ENCODE measurements at regions not wholly inside any gene's neighbourhood (a gene's known extent, or its start where the extent isn't known, plus 50 kb on each side); places are given as distances from the start of the nearest gene placed in this dataset.

- no peak overlapping the region for H3K4me3 ChIP-seq
- H3K27me3 ChIP-seq, result no peaks in the 10 kb centered on the region
- H3K27ac ChIP-seq, result no peak overlapping the region
- no peaks in the 10 kb centered on the region for H3K9me3 ChIP-seq (ENCODE audit: low read depth)
- peaks cover 14% of the 10 kb centered on the region for H3K4me1 ChIP-seq (ENCODE audit: low read depth)
- no peaks in the 10 kb centered on the region for H3K36me3 ChIP-seq
- no peak for DNase-seq (ENCODE audit: low read depth in 1 of 2, low spot score in 1 of 2)
- TF ChIP-seq, protein P1, sequence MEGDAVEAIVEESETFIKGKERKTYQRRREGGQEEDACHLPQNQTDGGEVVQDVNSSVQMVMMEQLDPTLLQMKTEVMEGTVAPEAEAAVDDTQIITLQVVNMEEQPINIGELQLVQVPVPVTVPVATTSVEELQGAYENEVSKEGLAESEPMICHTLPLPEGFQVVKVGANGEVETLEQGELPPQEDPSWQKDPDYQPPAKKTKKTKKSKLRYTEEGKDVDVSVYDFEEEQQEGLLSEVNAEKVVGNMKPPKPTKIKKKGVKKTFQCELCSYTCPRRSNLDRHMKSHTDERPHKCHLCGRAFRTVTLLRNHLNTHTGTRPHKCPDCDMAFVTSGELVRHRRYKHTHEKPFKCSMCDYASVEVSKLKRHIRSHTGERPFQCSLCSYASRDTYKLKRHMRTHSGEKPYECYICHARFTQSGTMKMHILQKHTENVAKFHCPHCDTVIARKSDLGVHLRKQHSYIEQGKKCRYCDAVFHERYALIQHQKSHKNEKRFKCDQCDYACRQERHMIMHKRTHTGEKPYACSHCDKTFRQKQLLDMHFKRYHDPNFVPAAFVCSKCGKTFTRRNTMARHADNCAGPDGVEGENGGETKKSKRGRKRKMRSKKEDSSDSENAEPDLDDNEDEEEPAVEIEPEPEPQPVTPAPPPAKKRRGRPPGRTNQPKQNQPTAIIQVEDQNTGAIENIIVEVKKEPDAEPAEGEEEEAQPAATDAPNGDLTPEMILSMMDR (IDR thresholded peaks at IDR 0.05; ENCODE audit: low read depth, low read length), result no peak
Observed at GRCh38 chr5:171581781-171582180, 162.3 kb downstream of the FGF18 start.

DNA sequence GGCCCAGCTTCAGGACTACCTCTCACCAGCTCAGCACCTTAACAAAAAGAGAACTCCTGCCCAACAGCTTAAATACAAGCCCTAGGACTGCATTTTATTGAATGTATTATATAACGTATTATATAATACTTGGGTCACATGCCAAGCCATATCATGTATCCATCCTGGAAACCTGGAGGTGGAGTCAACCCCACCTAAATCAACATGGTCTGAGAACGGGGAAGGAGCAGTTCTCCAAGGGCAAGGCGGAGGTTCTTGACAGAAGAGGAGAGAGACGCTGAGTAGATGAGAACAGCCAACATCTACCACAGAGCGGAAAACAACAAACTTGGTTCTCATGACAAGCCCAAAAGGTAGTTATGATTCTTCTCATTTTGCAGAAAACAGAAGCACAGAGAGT lies 163.4 kb downstream of the FGF18 start:
- Histone ChIP-seq H3K27me3 (no peaks in the 10 kb centered on the region), H3K36me3 (no peaks in the 10 kb centered on the region), H3K4me3 (no peak overlapping the region), H3K4me1 (ENCODE audit: low read depth) (peaks cover 14% of the 10 kb centered on the region), H3K9me3 (ENCODE audit: low read depth) (no peaks in the 10 kb centered on the region), H3K27ac (no peak overlapping the region)
- TF ChIP-seq, protein P1 (IDR thresholded peaks at IDR 0.05; ENCODE audit: low read depth, low read length), result no peak
- DNase-seq (ENCODE audit: low read depth in 1 of 2, low spot score in 1 of 2), result no peak

DNA sequence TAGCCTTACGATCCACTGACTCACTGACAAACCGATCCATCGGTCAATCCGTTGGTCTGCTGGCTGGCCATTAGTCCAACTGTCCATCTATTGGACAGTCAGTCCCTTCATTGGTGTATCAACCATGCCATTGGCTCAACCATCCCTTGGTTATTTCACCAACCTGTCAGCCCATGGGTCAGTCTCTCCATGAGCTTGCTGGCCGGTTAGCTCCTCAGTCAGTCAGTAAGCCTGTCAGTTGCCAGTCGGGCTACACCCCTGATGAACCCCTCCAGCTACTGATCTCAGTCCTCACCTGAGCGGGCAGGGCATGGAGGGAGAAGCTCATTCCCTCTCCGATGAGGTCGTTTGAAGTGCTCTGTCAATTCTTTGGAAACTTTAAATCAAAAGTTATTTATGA lies 166.5 kb downstream of the FGF18 start:
- no peak overlapping the region for H3K4me3 ChIP-seq
- DNase-seq (ENCODE audit: low read depth in 1 of 2, low spot score in 1 of 2), result no peak
- H3K36me3 ChIP-seq, result no peaks in the 10 kb centered on the region
- H3K9me3 ChIP-seq (ENCODE audit: low read depth), result no peaks in the 10 kb centered on the region
- no peaks in the 10 kb centered on the region for H3K27me3 ChIP-seq
- no peak overlapping the region for H3K27ac ChIP-seq
- TF ChIP-seq, protein P1 (IDR thresholded peaks at IDR 0.05; ENCODE audit: low read depth, low read length), result no peak
- H3K4me1 ChIP-seq (ENCODE audit: low read depth), result peaks cover under 1% of the 10 kb centered on the region

DNA sequence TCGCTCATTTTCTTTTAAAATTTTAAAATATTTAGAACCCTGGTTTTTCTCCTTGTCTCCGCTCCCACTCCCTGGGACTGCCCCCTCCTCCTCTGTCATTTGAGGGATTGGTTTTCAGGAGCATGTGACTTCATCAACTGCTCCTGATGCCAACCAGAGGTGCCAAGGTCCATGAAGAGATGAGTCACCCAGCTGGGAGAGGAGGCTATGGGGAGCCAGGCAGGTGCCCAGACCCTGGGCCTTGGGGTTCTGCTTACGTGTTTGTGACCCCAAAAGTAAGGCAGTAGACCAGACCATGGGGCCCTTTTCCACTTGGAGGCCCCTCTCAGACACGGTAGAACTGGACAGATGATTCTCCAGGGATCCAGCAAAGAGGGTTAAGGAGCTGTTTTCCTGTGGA lies 167.0 kb downstream of the FGF18 start:
- no peaks in the 10 kb centered on the region for H3K36me3 ChIP-seq
- H3K27me3 ChIP-seq, result no peaks in the 10 kb centered on the region
- no peak overlapping the region for H3K4me3 ChIP-seq
- DNase-seq (ENCODE audit: low read depth in 1 of 2, low spot score in 1 of 2), result no peak
- TF ChIP-seq, protein P1 (IDR thresholded peaks at IDR 0.05; ENCODE audit: low read depth, low read length), result no peak
- no peak overlapping the region for H3K27ac ChIP-seq
- H3K4me1 ChIP-seq (ENCODE audit: low read depth), result no peaks in the 10 kb centered on the region
- H3K9me3 ChIP-seq (ENCODE audit: low read depth), result no peaks in the 10 kb centered on the region

GRCh38 chr5:171588046-171588445 lies 168.6 kb downstream of the FGF18 start:
- H3K27me3 ChIP-seq, result no peaks in the 10 kb centered on the region
- no peak for DNase-seq (ENCODE audit: low read depth in 1 of 2, low spot score in 1 of 2)
- H3K4me1 ChIP-seq (ENCODE audit: low read depth), result no peaks in the 10 kb centered on the region
- TF ChIP-seq, protein P1 (IDR thresholded peaks at IDR 0.05; ENCODE audit: low read depth, low read length), result no peak
- H3K36me3 ChIP-seq, result no peaks in the 10 kb centered on the region
- H3K9me3 ChIP-seq (ENCODE audit: low read depth), result no peaks in the 10 kb centered on the region
- no peak overlapping the region for H3K27ac ChIP-seq
- H3K4me3 ChIP-seq, result no peak overlapping the region

GRCh38 chr5:171588790-171589189 lies 169.3 kb downstream of the FGF18 start:
- Histone ChIP-seq H3K4me1 (ENCODE audit: low read depth) (no peaks in the 10 kb centered on the region), H3K36me3 (no peaks in the 10 kb centered on the region), H3K27me3 (no peaks in the 10 kb centered on the region), H3K27ac (no peak overlapping the region), H3K9me3 (ENCODE audit: low read depth) (no peaks in the 10 kb centered on the region), H3K4me3 (no peak overlapping the region)
- TF ChIP-seq, protein P1 (IDR thresholded peaks at IDR 0.05; ENCODE audit: low read depth, low read length), result no peak
- DNase-seq (ENCODE audit: low read depth in 1 of 2, low spot score in 1 of 2), result no peak

All from cardiac muscle cell (in vitro differentiated cells and primary cell).